ENCODE measurements at regions not wholly inside any gene's neighbourhood (a gene's known extent, or its start where the extent isn't known, plus 50 kb on each side); places are given as distances from the start of the nearest gene placed in this dataset.

DNA sequence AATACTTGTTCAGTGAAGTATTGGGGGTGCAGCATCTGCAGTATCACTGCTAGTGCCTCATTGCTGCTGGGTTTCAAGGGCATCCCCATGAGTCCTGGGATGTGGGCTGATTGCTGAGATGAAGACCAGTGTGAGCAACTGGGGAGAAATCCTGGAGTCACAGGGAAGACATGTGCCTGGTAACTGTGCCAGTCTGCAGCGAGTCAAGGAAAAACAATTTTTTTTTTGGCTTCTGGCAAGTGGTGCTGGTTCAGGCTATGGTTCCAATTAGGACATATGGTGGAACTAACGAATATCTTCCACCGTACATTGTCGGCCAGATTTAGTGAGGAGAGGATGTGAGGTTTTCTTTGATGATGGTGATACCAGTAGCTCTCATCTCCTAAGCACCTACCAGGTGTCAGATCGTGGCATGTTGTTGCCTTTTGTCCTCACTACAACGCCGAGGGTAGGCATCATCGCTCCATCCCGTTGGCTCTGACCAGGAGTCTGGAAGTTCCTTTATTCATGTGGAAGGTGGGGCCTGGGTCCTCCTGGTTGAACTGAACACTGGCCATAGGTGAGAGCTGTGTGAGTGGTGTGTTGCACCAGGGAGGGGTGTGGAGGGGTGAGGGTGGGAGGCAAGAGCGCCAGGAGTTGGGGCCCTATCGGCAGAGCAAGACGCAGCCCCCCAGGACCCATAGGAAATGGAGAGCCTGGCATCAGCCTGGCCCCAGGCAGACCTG is 118.0 kb upstream of the HS6ST1 start:
- DNase-seq (ENCODE audit: low spot score), result no peak
- FAIRE-seq, result no peak

GRCh38 chr2:128437204-128437565 is 118.5 kb upstream of the HS6ST1 start:
- FAIRE-seq (no peak), DNase-seq (ENCODE audit: low spot score) (no peak)

DNA sequence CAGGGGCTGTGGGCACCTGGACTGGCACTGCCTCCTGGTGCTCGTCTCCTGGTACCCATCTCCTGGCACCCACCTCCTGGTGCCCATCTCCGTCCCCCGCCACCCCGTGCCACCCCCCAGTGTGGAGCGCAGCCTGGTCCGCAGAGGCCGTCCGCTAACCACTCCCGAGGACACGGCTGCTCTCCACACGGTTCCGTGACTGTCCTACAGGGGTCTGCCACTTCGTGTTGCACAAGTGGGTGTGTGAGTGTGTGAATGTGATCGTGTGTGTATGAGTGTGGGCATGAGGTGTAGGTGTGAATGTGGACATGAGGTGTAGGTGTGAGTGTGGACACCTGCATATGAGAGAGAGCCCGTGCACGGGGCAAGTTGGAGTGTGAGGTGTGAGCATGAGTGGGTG is 119.4 kb upstream of the HS6ST1 start:
- FAIRE-seq (no peak), DNase-seq (ENCODE audit: low spot score) (no peak)

GRCh38 chr2:128438586-128438985 is 119.9 kb upstream of the HS6ST1 start:
- FAIRE-seq (no peak), DNase-seq (ENCODE audit: low spot score) (no peak)

- FAIRE-seq, result no peak
- DNase-seq (ENCODE audit: low spot score), result no peak
Measured at GRCh38 chr2:128439031-128439790, 120.5 kb upstream of the HS6ST1 start.

DNA sequence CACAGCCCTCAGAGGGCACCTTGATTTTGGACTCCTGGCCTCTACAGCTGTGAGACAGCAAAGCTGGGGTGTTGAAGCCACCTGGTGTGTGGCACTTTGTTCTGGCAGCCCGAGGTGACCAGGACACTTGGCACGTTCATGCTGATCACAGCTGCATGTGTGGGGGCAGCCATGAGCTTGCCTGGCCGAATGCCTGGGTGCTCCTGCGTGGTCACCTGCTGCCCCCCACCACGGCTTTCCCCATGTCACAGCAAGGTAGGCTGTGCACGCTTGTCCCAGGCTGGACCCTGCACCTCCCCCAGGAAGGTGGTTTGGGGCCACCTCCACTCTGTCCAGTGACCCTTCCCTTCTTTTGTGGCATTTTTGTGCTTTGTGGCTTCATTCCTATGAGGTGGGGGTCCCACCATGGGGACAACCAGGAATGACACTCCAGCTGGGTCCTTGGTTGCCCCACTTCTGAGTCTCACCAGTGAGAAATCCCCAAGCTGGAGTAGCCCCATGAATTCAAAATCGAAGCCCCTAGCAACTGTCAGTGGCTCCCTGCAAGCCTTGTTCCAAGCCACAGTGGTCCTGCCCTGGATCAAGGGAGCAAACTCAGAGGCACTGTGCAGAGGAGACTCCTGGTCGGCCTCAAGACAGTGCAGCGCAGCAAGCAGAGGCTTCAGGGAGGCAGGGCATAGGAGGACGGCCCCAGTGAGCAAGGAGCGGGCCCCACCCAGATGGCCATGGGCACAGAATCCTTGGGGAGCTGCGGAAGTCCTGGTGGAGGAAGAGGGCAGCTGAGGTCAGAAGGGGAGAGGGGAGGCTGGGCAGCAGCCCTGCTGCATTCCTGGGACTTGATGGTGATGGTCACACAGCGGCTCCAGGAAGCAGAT is 121.4 kb upstream of the HS6ST1 start:
- DNase-seq (ENCODE audit: low spot score) (no peak), FAIRE-seq (no peak)

DNA sequence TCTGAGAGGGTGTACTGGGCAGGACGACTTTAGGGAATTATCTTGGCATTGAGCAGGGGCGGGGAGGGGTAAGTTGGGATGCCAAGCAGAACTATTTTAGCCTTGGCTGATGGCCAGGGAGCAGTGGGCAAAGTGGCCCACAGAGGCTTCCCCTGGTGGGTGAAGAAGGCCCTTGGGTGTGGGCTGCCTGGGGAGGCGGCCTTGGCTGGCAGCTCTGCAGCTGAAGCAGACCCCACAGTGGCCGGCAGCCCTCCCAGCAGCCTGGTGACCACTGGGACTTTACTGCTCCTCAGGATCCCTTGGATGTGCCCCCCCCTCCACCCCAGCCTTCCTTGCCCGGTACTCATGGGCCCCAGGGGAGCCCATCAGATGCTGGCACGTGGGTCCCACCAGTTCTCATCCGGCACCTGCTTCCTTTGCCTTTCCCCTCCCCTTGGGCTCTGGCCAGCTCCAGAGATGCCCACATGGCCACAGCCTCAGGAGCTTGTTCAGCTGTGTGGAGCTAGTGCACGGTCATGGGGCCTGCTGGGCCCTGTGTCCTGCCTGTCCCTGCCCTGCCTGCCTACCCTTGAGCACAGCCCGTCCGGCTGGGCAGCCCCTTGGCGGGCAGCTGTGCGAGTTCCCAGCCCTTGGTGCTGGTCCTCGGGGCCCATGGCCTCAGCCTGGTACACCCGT is 122.1 kb upstream of the HS6ST1 start:
- DNase-seq (ENCODE audit: low spot score), result no peak
- no peak for FAIRE-seq

GRCh38 chr2:128441341-128442052 is 122.8 kb upstream of the HS6ST1 start:
- FAIRE-seq, result no peak
- no peak for DNase-seq (ENCODE audit: low spot score)

- no peak for FAIRE-seq
- DNase-seq (ENCODE audit: low spot score), result no peak
Measured at GRCh38 chr2:128442053-128442751, 123.5 kb upstream of the HS6ST1 start.

- no peak for FAIRE-seq
- DNase-seq (ENCODE audit: low spot score), result no peak
Measured at GRCh38 chr2:128442891-128443302, 124.2 kb upstream of the HS6ST1 start.

DNA sequence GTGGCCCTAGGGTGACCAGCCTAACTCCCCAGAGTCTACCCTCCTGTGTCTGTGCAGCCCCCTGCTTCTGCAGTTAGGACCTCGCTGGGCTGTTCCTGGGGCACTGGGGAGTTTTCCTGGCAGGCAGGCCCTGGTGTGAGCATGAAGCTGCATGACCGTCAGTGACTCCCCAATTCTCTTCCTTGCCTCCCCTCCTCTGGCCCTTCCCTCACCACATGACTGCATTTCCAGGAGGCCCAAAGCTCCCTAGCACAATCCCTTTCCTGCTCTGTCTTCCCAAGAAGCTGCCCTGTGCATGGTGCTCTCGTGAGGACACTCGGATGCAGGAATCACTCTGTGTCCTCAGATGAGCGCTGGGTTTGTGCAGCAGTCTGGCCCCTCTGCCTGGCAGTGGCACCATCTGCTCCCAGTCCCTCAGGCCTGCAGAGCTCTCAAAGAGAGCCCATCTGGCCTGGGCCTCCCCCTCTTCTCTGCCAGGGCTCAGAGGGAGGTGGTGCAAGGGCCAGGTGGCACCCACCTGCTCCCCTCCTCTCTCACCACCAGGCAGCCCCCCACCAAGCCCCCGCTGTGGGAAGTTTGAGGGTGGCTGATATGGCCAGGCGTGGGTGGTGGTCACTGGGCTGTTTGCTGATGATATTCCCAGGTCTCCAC is 125.6 kb upstream of the HS6ST1 start:
- FAIRE-seq, result no peak
- no peak for DNase-seq (ENCODE audit: low spot score)

DNA sequence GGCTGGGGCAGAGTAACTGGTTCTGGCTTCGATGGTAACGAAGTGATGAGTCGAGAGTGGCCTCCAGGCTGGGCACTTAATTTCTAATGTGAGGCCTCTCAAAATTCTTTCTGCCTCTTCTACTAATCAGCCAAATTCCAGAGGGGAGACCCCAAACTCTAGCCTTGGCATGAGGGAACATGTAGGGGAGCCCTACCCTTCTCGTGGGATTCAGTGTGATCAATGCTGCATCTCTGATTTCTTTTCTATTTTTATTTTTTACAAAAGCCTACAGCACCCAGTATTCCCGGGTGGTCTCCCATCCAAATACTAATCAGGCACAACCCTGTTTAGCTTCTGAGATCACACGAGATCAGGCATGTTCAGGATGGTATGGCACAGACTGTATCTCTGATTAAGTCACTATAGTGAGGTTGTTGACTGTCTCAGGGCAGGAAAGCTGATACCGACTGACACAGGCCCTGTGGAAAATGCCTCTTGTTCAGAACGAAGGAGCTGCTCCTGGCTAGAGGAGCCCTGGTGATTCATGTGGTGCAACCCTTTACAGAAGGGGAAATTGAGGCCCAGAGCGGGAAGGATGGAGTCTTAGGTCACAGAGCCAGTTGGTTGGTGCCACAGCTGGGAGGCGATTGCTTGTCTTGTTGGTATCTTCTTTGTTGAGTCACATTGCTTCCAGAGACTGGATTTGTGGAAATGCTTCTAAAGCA is 126.3 kb upstream of the HS6ST1 start:
- FAIRE-seq (no peak), DNase-seq (ENCODE audit: low spot score) (no peak)

DNA sequence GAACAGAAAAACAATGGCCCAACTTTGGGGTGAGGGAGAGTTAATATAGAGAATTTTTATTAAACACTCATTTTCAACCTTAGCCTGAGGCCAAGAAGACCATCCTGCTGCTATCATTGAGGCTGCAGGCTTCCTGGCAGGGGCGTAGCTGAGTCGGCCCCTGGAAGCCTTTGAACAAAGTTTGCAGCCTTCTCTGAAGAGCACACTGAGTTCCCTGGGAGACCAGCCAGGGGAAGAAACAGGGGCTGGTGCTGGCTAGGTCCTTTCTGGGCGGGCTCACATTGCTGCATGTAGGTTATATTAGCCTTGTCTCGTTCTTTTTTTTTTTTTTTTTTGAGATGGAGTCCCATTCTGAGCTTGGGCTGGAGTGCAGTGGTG is 126.8 kb upstream of the HS6ST1 start:
- FAIRE-seq, result no peak
- DNase-seq (ENCODE audit: low spot score), result no peak

GRCh38 chr2:128446049-128446873 is 127.6 kb upstream of the HS6ST1 start:
- no peak for FAIRE-seq
- DNase-seq (ENCODE audit: low spot score), result no peak

GRCh38 chr2:128446874-128447537 is 128.3 kb upstream of the HS6ST1 start:
- FAIRE-seq, result no peak

DNA sequence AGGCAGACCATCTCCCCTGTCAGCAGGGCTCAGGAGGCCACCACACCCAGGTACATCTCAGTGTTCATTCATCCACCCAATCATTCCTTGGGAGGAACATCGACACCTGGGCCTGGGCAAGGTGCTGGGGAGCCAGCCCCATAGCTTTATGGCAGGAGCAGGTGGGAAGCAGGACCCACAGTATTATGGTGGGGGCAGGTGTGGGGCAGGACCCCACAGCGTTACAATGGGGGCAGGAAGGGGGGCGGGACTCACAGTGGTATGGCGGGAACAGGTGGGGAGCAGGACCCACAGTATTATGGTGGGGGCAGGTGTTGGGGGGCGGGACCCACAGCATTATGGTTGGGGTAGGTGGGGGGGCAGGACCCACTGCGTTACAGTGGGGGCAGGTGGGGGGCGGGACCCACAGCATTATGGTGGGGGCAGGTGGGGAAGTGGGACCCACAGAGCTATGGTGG is 128.9 kb upstream of the HS6ST1 start:
- FAIRE-seq, result no peak
- DNase-seq (ENCODE audit: low spot score), result no peak

More at GRCh38 chr2:128446874-128447537, 128.3 kb upstream of the HS6ST1 start:
- no peak for DNase-seq (ENCODE audit: low spot score)

Data from RCC 7860 (cell line).